Right lobe of liver (tissue), 4 donors: ENCODE measurements at regions not wholly inside any gene's neighbourhood (a gene's known extent, or its start where the extent isn't known, plus 50 kb on each side); places are given as distances from the start of the nearest gene placed in this dataset.

Experiments used
- CTCF ChIP-seq, 4 donors: fragments of 200-600 bp in 3 of 4; fragments of 450-650 bp in 1 of 4; IDR thresholded peaks; one replicate each; pipeline versions ENCODE4 v1.5.1 to v1.8.0; 2016 to 2022; ENCODE audit warnings: antibody characterized with exemption in 4 of 4, mild to moderate bottlenecking in 2 of 4
- POLR2A ChIP-seq: fragments of 450-650 bp; IDR thresholded peaks from one replicate; pipeline ENCODE4 v1.6.1; 2017; ENCODE audit warnings: antibody characterized with exemption, mild to moderate bottlenecking
- donor health status: DM: no; HTN: no; CAD: no.
- donor health status: DM: no; HTN: no; CAD: no.
- donor health status: DM: no; HTN: yes; CAD: no.

DNA sequence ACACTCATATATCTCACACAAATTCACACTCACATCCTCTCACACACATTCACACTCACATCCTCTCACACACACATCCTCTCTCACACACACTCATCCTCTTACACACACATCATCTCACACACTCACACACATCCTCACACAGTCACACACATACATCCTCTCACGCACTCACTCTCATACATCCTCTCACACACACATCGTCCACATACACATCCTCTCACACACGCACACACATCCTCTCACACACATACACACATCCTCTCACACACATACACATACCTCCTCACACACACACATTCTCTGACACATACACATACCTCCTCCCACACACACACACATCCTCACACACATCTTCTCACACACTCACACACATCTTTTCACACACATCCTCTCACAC lies 129.1 kb upstream of the SLC30A5 start:
- TF ChIP-seq CTCF (IDR thresholded peaks at IDR 0.05) (no peak), POLR2A (no peak)
